Raji (cell line): ENCODE measurements at regions not wholly inside any gene's neighbourhood (a gene's known extent, or its start where the extent isn't known, plus 50 kb on each side); places are given as distances from the start of the nearest gene placed in this dataset.

Experiments used
- POLR2A ChIP-seq: IDR thresholded peaks from 2 replicates; pipeline ENCODE4 v1.6.1; 2011; ENCODE audit warnings: low read depth, low read length, control low read depth; ENCODE audit not compliant: insufficient read depth

DNA sequence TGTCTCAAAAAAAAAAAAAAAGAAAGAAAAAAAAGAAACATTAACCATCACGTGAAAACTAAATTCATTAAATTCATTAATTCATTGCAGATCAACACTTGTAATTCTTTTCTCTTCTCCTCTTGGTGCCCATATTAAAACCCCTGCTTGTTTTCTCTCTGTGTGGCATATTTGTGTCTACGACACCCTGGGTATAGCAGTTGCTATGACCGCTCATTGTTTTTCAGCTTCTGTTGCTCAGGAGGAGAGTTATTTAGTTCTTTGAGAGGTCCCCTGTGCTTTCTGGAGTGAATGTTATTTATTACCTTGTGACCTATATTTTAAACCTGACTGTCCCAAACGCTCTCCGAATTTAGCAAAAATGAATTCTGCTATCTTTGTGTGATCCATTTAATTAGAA, 62.3 kb upstream of the CLMP start:
- TF ChIP-seq POLR2A: no peak

DNA sequence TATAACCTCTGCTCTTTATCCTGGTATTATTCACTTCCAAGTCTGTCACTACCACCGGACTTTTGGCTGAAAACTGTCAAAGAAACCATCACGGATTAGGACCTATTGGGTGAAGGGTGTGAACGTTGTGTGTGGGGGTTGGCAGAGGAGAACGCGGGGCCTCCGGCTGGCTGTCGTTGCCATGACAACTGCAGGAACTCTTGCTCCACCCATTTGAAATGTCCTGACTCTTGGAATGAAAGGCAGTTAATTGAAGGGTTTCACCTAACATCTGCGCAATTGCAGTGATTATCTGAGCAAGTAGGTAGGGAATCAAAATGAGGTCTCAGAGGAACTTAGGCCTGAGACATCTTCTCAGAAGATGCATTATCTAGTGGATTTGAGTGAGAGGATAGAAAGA, 60.9 kb upstream of the CLMP start:
- no peak for TF ChIP-seq POLR2A

DNA sequence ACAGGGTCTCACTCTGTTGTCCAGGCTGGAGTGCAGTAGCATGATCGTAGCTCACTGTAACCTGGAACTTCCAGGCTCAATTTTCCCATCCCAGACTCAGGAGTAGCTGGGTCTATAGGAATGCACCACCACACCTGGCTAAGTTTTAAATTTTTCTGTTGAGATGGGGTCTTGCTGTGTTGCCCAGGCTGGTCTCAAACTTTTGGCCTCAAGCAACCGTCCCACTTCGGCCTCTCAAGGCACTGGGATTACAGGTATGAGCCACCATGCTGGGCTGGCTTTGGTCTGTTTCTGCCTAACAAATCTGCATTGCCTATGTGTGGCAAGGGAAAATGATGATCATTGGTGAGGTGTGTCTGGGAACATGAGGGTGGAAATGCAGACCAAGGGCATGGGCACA, 59.3 kb upstream of the CLMP start:
- TF ChIP-seq POLR2A: no peak

DNA sequence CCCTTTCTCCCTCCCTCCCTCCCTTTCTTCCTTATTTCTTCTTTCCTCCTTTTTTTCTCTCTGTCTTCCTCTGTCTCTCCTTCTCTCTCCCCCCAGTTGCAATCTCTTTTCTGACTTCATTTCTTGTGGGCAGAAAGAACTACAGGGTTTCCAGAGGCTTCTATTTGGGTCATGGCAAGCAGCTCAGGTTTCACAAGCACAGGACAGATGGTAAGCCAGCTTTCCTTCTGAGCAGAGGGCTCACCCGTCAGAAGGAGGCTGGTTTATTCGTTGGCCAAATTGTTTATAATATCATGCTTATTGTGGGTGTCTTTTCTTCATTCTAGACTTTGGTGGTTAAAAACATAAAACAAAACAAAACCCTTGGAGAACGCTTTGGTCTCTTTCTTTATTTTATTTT, 58.9 kb upstream of the CLMP start:
- no peak for TF ChIP-seq POLR2A

DNA sequence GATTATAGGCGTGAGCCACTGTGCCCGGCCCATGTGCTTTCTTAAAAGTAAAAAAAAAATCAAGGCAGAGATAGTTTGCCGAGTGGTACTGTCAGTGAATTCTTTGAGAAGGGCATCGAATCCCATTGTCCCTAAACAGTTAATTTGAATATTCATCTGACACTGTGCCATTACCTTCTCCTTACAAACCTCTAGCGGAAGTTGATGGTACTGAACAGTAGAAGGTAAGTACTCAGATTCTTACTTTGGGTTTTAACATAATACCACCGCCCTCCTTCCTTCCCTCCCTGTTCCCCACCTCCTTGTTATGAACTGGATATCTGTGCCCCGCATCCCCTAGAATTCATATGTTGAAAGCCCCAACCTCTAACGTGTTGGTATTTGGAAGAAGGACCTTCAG, 58.2 kb upstream of the CLMP start:
- no peak for TF ChIP-seq POLR2A

DNA sequence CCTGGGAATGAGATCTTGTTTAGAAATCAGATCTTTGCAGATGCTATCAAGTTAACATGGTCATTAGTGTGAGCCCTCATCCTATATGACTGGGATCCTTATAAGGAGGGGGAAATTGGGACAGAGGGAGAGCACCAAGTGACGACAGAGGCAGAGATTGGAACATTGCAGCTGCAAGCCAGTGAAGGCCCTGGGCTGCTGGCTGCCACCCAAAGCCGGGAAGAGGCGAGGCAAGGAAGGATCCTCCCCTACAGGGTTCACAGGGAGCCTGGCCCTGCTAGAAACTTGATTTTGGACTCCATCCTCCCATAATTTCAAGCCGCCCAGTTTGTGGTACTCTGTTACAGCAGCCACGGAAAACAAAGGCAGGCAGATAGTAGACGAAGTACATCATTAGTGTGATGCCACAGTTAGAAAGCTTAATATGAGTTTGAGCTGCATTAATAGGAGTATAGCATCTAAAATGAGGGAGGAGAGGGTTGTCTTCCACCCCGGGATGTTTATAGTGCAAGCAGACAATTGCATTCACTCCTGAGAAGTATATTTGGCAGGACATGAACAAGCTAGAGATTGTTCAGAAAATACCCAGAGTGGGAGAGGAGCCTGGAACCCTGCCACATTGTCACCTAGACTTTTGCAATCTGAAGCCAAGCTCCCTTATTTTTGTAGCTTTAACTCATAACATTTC, 56.8 kb upstream of the CLMP start:
- TF ChIP-seq POLR2A: no peak

DNA sequence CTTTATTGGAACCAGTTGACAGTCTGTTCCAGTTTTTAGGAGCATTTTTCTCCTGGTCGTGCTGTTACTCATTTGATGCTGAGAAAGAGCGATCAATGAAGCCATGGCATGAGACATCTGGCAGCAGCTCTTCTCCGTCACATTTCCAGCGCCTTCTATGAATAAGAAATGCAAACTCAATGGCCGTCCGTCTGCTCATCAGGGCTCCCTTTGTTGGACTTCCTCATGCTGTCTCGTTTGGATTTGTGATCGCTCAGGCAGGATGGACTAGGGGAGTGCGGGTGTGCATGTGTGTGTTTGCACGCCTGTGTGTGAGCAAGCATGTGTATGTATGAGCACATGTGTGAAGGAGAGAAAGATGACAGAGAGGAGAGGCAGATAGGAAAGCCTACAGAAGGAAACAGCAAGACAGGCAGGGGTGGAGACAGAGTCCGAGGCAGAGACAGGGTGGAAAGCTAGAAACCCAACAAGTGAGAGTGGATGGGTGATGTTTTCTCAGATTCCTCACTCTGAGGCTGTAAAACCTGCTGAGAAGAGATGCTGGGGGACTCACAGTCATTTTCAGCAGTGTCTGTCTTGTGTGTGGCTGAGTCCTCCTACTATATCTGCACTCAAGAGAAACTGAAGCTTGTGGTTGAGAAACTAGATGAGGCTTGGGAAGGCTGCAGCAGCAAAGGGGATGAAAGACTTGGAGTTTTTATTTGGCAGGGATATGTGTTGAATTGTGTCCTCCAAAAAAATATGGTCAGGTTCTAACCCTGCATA, 56.0 kb upstream of the CLMP start:
- TF ChIP-seq POLR2A: no peak

DNA sequence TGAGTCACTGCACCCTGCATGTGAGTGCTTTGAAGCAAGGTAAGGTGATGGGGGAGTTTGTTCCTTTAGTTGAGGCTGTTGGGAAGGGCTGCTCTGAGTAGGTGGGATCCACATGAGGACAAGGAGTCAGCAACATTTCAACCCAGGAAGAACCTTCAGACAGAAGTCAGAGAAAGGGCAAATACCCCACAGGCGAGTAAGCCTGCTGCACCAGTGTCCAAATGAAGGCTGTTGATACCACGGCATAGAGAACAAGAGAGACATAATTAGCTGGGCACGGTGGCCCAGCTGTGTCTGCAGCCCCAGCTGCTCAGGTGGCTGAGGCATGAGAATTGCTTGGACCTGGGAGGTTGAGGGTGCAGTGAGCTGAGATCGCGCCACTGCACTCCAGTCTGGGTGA, 54.3 kb upstream of the CLMP start:
- TF ChIP-seq POLR2A: no peak

DNA sequence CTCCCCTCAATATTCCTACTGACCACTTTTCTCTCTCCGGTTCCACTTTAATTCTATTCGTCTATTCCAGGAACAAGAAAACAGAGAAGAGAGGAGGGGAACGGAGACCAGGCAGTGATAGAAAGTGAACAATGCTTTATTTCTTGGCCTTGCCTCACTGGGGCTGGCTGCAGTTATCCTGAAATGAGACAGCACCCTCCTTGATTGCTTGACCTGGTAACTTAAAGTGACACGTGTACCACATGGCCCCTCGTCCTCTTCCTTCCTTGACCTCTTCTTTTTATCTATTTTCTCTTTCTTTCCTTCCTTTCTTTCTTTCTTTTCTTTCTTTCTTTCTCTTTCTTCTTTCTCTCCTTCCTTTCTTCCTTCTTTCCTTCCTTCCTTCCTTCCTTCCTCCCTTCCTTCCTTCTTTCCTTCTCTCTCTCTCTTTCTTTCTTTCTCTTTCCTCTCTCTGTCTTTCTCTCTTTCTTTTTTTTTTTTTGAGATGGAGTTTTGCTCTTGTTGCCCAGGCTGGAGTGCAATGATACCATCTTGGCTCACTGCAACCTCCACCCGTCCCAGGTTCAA, 52.8 kb upstream of the CLMP start:
- no peak for TF ChIP-seq POLR2A

DNA sequence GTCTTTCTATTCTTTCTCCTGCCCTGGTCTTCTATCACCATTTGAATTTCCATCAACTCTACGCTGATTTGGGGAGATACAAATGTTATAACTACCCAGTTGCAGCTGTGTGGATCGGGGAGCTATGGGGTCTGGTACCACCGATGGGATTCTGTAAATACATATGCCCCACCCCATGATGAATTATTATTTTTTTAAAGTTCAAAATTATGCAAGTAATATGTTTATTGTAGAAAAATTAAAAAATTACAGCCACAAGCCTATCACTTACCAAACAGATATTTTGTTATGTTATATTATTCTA, 52.4 kb upstream of the CLMP start:
- TF ChIP-seq POLR2A: no peak

DNA sequence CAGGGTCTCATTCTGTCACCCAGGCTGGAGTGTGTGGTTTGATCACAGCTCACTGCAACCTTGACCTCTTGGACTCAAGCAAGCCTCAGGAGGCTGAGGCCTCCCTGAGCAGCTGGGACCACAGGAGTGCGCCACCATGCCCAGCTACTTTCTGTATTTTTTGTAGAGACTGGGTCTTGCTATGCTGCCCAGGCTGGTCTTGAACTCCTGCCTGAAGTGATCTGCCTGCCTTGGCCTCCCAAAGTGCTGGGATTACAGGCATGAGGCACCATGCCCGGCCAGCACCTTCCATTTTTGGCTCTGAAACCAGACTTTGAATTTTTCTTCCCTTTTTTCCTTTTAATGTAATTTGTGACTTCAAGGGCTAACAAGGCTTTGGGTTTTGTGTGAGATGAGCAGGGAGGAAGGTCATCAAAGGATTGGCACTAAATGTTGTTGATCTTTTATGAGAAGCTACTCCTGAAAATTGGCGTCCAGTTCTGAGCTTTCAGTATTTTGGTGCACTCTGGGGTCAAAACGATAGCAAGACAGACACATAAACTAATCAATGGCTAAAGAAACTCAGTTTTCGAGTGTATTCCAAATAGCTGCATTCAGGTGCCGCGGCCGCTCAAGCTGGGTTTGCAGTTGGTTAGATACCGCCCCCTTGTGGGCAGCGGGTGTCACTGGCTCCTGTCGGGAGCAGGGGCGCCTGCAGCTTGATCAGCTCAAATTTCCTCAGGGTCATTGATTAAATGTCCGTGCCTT, 51.9 kb upstream of the CLMP start:
- no peak for TF ChIP-seq POLR2A

DNA sequence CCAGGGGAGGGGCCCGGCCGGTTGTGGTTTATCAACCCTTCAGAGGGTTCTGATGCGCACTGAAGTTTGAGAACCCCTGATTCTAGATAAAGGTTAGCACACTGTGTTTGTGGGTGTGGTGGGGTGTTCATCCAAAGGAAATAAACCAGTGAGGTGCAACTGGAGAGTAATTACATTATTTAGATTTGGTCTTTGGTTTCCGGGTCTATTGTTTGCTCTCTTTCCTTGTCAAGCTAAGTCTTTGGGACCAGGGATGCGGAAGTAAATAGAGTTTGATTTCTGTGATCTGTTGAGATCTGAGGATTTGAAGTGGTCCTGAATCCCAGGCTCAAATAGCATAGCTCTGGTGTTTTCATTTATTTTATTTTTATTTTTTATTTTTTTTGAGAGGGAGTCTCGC, 50.5 kb upstream of the CLMP start:
- no peak for TF ChIP-seq POLR2A
